GM12891 (cell line): ENCODE measurements at regions not wholly inside any gene's neighbourhood (a gene's known extent, or its start where the extent isn't known, plus 50 kb on each side); places are given as distances from the start of the nearest gene placed in this dataset.

ENCODE experiments used
- POLR2A ChIP-seq: IDR thresholded peaks from 2 replicates; pipeline ENCODE4 v1.6.1; 2011; ENCODE audit warnings: low read depth, low read length, control low read depth
- POLR2AphosphoS5 ChIP-seq: IDR thresholded peaks from 2 replicates; pipeline ENCODE4 v1.6.1; 2011; ENCODE audit warnings: low read depth, low read length, control low read depth

- TF ChIP-seq POLR2A = no peak
- TF ChIP-seq POLR2AphosphoS5 = no peak
Measured at GRCh38 chr21:35681946-35682345, 378.4 kb downstream of the SETD4 start.
